ENCODE measurements at regions not wholly inside any gene's neighbourhood (a gene's known extent, or its start where the extent isn't known, plus 50 kb on each side); places are given as distances from the start of the nearest gene placed in this dataset.

DNA sequence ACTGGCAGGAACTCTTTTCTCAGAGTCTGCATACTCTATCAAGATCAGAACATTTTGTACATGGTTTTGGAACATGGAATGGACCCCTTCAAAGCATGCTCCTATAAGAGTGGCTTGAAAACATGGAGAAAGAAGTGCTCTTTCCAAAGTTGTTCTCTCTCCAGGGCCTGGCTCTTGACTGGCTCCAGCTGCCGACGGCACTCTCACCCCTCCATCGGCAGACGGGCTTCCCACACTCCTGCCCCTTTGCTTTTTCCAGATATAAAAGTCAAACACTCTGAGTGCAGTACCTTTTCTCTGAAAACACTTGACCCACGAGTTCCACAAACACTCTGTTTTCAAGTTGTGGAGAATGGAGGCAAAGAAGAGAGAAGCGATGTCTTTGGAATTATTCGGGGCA, 72.5 kb upstream of the ONECUT1 start:
- DNase-seq, result no peak

DNA sequence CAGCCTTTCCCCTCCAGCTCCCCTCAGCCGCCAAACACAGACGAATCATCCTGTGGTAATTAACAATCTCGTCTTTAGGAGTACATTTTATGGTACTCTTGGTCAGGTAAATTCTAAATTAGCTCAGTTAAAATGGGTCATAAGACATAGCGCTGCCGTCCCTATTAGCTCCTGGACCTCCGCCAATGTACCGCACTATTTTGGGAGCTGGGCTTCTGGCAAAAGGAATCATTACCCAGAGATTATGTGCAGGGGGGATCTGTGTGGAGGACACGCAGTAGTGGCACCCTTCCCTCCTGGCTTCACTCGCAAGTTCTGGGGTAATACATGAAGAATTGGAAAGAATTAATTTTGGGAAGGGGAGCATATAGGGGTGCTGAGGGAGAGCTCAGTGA, 68.6 kb upstream of the ONECUT1 start:
- DNase-seq, result no peak

DNA sequence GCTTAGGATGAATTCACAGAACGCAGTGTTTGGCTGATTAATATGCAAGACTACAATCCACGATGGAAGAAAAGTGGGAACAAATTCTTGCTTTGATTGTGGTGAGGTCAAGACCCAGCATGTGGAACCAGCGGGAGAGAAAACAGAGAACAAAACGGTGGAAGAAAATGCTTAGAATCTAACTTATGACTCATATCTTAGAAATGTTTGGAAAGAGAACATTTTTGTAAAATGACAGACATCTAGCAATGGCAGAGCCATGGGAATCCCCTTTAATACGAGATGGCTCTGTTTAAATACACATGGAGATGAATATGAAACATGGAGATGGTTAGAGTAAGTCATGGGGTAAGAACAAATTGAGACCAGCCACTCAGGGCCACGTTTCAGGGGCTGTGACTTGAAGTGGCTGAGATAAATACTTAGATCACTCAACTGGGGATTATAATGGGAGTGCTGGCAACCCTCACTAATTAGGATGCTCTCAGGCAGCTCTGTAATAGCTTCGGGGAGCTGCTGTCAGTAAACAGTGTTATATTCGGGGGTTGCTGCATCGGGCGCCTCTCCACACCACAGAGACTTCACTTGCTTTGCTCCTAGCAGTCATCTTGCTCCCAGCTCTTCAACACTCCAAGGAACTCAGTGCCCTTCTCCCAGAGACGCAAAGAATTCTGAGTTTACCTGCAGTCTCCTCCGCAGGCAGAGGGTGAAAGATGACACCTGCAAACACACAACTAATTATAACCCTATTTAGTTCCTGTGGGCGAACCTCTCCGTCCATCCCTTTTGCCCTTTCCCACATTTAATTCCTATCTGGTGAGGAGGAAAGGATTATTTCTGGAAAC, 68.0 kb upstream of the ONECUT1 start:
- DNase-seq, result no peak

DNA sequence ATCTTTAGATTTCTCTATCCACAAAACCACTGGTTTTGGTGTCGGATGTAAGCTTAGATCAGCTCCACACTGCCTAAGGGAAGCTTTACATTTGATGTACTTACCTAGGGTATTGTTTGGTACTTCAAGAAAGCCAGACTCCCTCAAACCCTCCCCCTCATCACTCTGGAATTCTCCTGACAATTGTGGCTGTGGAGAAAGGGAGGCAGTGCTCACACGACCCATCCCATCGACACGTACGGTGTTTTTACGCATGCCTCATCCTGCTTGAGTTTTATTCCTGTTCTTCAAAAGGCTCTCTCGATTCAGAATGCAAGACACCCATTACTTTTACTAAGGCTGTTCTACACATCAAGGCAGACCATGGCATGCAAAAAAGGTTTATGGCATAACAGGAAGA, 67.3 kb upstream of the ONECUT1 start:
- DNase-seq, result no peak

DNA sequence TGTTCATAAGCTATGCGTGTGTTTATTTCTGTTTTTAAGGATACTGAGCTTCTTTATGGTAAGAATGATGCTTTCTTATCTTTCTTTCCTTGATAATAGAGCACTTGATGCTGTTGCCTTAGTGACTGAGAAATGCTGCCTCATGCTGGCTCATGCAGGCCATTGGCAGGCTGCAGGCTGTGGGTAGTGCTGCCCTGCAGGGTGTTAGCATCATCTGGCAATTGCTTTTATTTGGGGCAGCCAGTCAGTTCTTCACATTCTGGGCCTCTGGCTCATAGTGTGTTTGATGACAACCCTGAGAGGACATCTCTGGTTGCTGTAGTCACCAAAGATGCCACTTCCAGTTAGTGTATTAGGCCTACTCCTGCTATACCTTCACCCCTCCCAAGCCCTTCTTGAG, 66.2 kb upstream of the ONECUT1 start:
- no peak for DNase-seq

DNA sequence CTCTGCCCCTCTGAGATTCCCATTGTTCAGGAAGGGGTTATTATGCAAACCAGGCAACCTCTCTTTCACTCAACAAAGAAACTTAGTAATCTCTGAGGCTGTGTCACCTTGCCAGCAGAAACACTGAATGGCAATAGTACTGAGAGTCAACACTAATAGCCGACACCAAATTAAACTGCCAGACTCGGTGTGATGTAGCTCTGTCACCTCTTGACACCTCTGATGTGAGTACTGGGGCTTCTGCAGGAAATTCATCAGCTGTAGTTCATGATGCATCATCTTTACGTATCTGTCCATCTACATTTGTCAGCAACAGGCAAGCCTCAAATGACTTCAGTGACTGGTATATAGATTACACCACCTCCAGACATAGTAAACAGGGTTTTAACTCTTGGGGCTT, 65.0 kb upstream of the ONECUT1 start:
- DNase-seq, result no peak

DNA sequence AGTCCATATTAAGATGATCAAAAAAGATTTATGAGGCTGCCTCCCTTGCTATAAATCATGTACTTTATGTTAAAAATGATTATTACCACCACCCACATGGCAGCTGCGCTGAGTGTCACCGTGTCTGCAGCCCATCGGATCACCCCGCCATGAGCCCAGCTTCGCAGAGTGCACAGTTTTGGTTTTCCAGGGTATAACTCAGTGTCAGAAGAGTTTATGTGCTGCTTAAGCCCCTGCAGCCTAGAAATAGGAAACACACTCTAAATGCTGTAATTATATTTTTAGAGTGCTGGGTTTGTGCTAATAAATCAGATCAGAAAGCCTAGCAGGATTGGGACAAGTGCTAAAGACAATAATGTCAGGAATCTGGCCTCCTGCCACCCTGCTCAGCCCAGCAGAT, 54.7 kb upstream of the ONECUT1 start:
- DNase-seq, result no peak
